ENCODE measurements at regions not wholly inside any gene's neighbourhood (a gene's known extent, or its start where the extent isn't known, plus 50 kb on each side); places are given as distances from the start of the nearest gene placed in this dataset.

DNA sequence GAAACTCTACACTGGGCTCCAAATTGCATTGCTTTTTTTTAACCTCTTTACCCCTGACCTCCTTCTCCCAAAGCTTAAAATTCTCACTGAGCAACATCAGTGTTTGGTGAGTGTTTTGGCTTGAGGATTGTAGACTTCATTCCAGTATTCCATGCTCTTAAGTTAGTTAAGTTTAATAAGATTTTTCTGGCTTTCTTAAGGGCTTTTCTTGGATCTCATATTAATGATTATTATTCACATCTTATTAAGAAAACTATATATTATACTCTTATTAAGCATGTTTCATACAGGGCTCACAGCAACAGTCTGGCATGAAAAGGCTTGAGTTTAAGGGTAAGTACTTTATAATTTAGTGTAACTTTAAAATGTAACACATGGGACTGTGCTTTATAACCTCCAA, 141.8 kb downstream of the DISP1 start:
- TF ChIP-seq POLR2AphosphoS5 (IDR thresholded peaks at IDR 0.05; ENCODE audit: insufficient read depth in 1 of 2, low read depth in 1 of 2): no peak
- TF ChIP-seq, protein P1, sequence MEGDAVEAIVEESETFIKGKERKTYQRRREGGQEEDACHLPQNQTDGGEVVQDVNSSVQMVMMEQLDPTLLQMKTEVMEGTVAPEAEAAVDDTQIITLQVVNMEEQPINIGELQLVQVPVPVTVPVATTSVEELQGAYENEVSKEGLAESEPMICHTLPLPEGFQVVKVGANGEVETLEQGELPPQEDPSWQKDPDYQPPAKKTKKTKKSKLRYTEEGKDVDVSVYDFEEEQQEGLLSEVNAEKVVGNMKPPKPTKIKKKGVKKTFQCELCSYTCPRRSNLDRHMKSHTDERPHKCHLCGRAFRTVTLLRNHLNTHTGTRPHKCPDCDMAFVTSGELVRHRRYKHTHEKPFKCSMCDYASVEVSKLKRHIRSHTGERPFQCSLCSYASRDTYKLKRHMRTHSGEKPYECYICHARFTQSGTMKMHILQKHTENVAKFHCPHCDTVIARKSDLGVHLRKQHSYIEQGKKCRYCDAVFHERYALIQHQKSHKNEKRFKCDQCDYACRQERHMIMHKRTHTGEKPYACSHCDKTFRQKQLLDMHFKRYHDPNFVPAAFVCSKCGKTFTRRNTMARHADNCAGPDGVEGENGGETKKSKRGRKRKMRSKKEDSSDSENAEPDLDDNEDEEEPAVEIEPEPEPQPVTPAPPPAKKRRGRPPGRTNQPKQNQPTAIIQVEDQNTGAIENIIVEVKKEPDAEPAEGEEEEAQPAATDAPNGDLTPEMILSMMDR (IDR thresholded peaks at IDR 0.05): no peak

Data from vagina (tissue), 2 donors.